ENCODE measurements at regions not wholly inside any gene's neighbourhood (a gene's known extent, or its start where the extent isn't known, plus 50 kb on each side); places are given as distances from the start of the nearest gene placed in this dataset.

GRCh38 chr10:120087109-120087508 lies 194.6 kb downstream of the SEC23IP start:
- H3K27ac ChIP-seq, result no peak overlapping the region
- TF ChIP-seq CTCF (IDR thresholded peaks at IDR 0.05; ENCODE audit: low read depth, low read length), result no peak
- H3K36me3 ChIP-seq, result no peaks in the 10 kb centered on the region
- no peaks in the 10 kb centered on the region for H3K9me3 ChIP-seq (ENCODE audit: severe bottlenecking)
- H3K4me3 ChIP-seq (ENCODE audit: low read depth, low read length), result no peak overlapping the region
- no peak for DNase-seq
- no peaks in the 10 kb centered on the region for H3K27me3 ChIP-seq (ENCODE audit: insufficient read depth, low read depth, severe bottlenecking)

- TF ChIP-seq CTCF (IDR thresholded peaks at IDR 0.05; ENCODE audit: low read depth, low read length), result no peak
- Histone ChIP-seq H3K36me3 (no peaks in the 10 kb centered on the region), H3K27ac (no peak overlapping the region), H3K9me3 (ENCODE audit: severe bottlenecking) (no peaks in the 10 kb centered on the region), H3K4me3 (ENCODE audit: low read depth, low read length) (no peak overlapping the region), H3K27me3 (ENCODE audit: insufficient read depth, low read depth, severe bottlenecking) (no peaks in the 10 kb centered on the region)
- DNase-seq, result no peak
These were observed 203.3 kb downstream of the SEC23IP start for GRCh38 chr10:120095875-120096274.

GRCh38 chr10:120097766-120098165 lies 205.2 kb downstream of the SEC23IP start:
- Histone ChIP-seq H3K27me3 (ENCODE audit: insufficient read depth, low read depth, severe bottlenecking) (no peaks in the 10 kb centered on the region), H3K27ac (no peak overlapping the region), H3K9me3 (ENCODE audit: severe bottlenecking) (no peaks in the 10 kb centered on the region), H3K36me3 (no peaks in the 10 kb centered on the region), H3K4me3 (ENCODE audit: low read depth, low read length) (no peak overlapping the region)
- TF ChIP-seq CTCF (IDR thresholded peaks at IDR 0.05; ENCODE audit: low read depth, low read length), result no peak
- no peak for DNase-seq

- TF ChIP-seq CTCF (IDR thresholded peaks at IDR 0.05; ENCODE audit: low read depth, low read length), result no peak
- H3K27ac ChIP-seq, result no peak overlapping the region
- DNase-seq, result no peak
- H3K4me3 ChIP-seq (ENCODE audit: low read depth, low read length), result no peak overlapping the region
- no peaks in the 10 kb centered on the region for H3K27me3 ChIP-seq (ENCODE audit: insufficient read depth, low read depth, severe bottlenecking)
- no peaks in the 10 kb centered on the region for H3K9me3 ChIP-seq (ENCODE audit: severe bottlenecking)
- H3K36me3 ChIP-seq, result no peaks in the 10 kb centered on the region
These were observed 205.9 kb downstream of the SEC23IP start for GRCh38 chr10:120098232-120098930.

GRCh38 chr10:120103738-120104560 lies 211.4 kb downstream of the SEC23IP start:
- H3K4me3 ChIP-seq (ENCODE audit: low read depth, low read length), result no peak overlapping the region
- DNase-seq, result no peak
- H3K27me3 ChIP-seq (ENCODE audit: insufficient read depth, low read depth, severe bottlenecking), result no peaks in the 10 kb centered on the region
- H3K9me3 ChIP-seq (ENCODE audit: severe bottlenecking), result no peaks in the 10 kb centered on the region
- H3K36me3 ChIP-seq, result no peaks in the 10 kb centered on the region
- no peak for TF ChIP-seq CTCF (IDR thresholded peaks at IDR 0.05; ENCODE audit: low read depth, low read length)
- H3K27ac ChIP-seq, result no peak overlapping the region

All from WERI-Rb-1 (cell line).